ENCODE measurements at regions not wholly inside any gene's neighbourhood (a gene's known extent, or its start where the extent isn't known, plus 50 kb on each side); places are given as distances from the start of the nearest gene placed in this dataset.

- no peak for TF ChIP-seq CTCF (IDR thresholded peaks at IDR 0.05; ENCODE audit: borderline replicate concordance, insufficient read depth, low read depth, low read length)
- no peak overlapping the region for H3K4me3 ChIP-seq (ENCODE audit: low read depth, low read length)
Observed at GRCh38 chr2:19810148-19810547, 91.6 kb downstream of the TTC32 start.

- no peak overlapping the region for H3K4me3 ChIP-seq (ENCODE audit: low read depth, low read length)
- TF ChIP-seq CTCF (IDR thresholded peaks at IDR 0.05; ENCODE audit: borderline replicate concordance, insufficient read depth, low read depth, low read length), result no peak
Observed at GRCh38 chr2:19809206-19809605, 92.6 kb downstream of the TTC32 start.

GRCh38 chr2:19807866-19808265 is 93.9 kb downstream of the TTC32 start:
- TF ChIP-seq CTCF (IDR thresholded peaks at IDR 0.05; ENCODE audit: borderline replicate concordance, insufficient read depth, low read depth, low read length), result no peak
- H3K4me3 ChIP-seq (ENCODE audit: low read depth, low read length), result no peak overlapping the region

GRCh38 chr2:19807346-19807745 is 94.4 kb downstream of the TTC32 start:
- TF ChIP-seq CTCF (IDR thresholded peaks at IDR 0.05; ENCODE audit: borderline replicate concordance, insufficient read depth, low read depth, low read length), result no peak

GRCh38 chr2:19806591-19806990 is 95.2 kb downstream of the TTC32 start:
- no peak overlapping the region for H3K4me3 ChIP-seq (ENCODE audit: low read depth, low read length)
- no peak for TF ChIP-seq CTCF (IDR thresholded peaks at IDR 0.05; ENCODE audit: borderline replicate concordance, insufficient read depth, low read depth, low read length)

More at GRCh38 chr2:19807346-19807745, 94.4 kb downstream of the TTC32 start:
- H3K4me3 ChIP-seq (ENCODE audit: low read depth, low read length), result no peak overlapping the region

GRCh38 chr2:19806131-19806530 is 95.7 kb downstream of the TTC32 start:
- no peak overlapping the region for H3K4me3 ChIP-seq (ENCODE audit: low read depth, low read length)
- TF ChIP-seq CTCF (IDR thresholded peaks at IDR 0.05; ENCODE audit: borderline replicate concordance, insufficient read depth, low read depth, low read length), result no peak

GRCh38 chr2:19805266-19805665 is 96.5 kb downstream of the TTC32 start:
- TF ChIP-seq CTCF (IDR thresholded peaks at IDR 0.05; ENCODE audit: borderline replicate concordance, insufficient read depth, low read depth, low read length), result no peak
- no peak overlapping the region for H3K4me3 ChIP-seq (ENCODE audit: low read depth, low read length)
